H1 (cell line): ENCODE measurements at regions not wholly inside any gene's neighbourhood (a gene's known extent, or its start where the extent isn't known, plus 50 kb on each side); places are given as distances from the start of the nearest gene placed in this dataset.

Experiments used
- CTCF ChIA-PET: fragments of 300-600 bp; sonication (Branson Sonifier 250); formaldehyde crosslinking; loops from one replicate; lab custom pipeline; 2021; ENCODE audit not compliant: partially characterized antibody; lab: Charles Lee
- POLR2A ChIA-PET: fragments of 300-600 bp; sonication (Branson Sonifier 250); formaldehyde crosslinking; loops from one replicate; lab custom pipeline; 2021; ENCODE audit warnings: inconsistent platforms; ENCODE audit not compliant: partially characterized antibody; lab: Charles Lee
- DNase-seq, 2 experiments: peaks; one replicate each; pipeline versions ENCODE4 v3.0.0 to v3.0.0-alpha.2; 2010 to 2022; ENCODE audit warnings: low spot score in 2 of 2, low read depth in 1 of 2, mixed read lengths in 1 of 2
- FAIRE-seq: peaks from 2 replicates; lab custom pipeline; 2011; peaks lifted over from hg19 to GRCh38; lab: Jason Lieb, UNC
- H2AFZ ChIP-seq: 2 replicates; pipeline ENCODE4 v1.8.1; 2012; ENCODE audit warnings: low read length, inconsistent platforms
- H2AK5ac ChIP-seq: 2 replicates; pipeline ENCODE4 v1.6.1; 2013; ENCODE audit warnings: low read depth, low read length
- H2BK120ac ChIP-seq: replicated peaks from 2 replicates; pipeline ENCODE3; 2013; ENCODE audit warnings: low read depth, low read length, inconsistent platforms
- H2BK12ac ChIP-seq: 2 replicates; pipeline ENCODE4 v1.6.1; 2013; ENCODE audit warnings: low read depth, low read length
- H2BK15ac ChIP-seq: 2 replicates; pipeline ENCODE4 v1.6.1; 2013; ENCODE audit warnings: low read length
- H2BK20ac ChIP-seq: 2 replicates; pipeline ENCODE4 v1.6.1; 2013; ENCODE audit warnings: low read length
- H2BK5ac ChIP-seq: 2 replicates; pipeline ENCODE4 v1.6.1; 2013; ENCODE audit warnings: low read depth, low read length
- H3K14ac ChIP-seq: 2 replicates; pipeline ENCODE4 v1.6.1; 2013; ENCODE audit warnings: inconsistent platforms; ENCODE audit not compliant: insufficient read length
- H3K18ac ChIP-seq: 2 replicates; pipeline ENCODE4 v1.6.1; 2013; ENCODE audit warnings: low read length; ENCODE audit errors: extremely low read depth
- H3K23ac ChIP-seq: 2 replicates; pipeline ENCODE4 v1.6.1; 2013; ENCODE audit warnings: inconsistent platforms; ENCODE audit not compliant: insufficient read length
- H3K23me2 ChIP-seq: 2 replicates; pipeline ENCODE4 v1.6.1; 2013; ENCODE audit warnings: low read depth, low read length
- H3K27ac ChIP-seq: 2 replicates; pipeline ENCODE4 v1.6.1; 2011; ENCODE audit warnings: low read depth, low read length, inconsistent platforms
- H3K27me3 ChIP-seq, 4 experiments: replicated peaks in 1 of 4; 1 replicate in 1 of 4; 2 replicates in 3 of 4; pipeline versions ENCODE4 v1.6.1 to v1.8.1; 2011 to 2013; ENCODE audit warnings: low read length in 3 of 4, mild to moderate bottlenecking in 3 of 4, inconsistent platforms in 2 of 4, mixed read lengths in 2 of 4, moderate library complexity in 1 of 4; ENCODE audit not compliant: control insufficient read depth in 3 of 4, insufficient read depth in 3 of 4; ENCODE audit errors: extremely low read depth in 1 of 4
- H3K36me3 ChIP-seq, 4 experiments: 2 replicates each; pipeline versions ENCODE4 v1.6.1 to v1.8.1; 2011 to 2013; ENCODE audit warnings: mild to moderate bottlenecking in 4 of 4, low read length in 3 of 4, moderate library complexity in 2 of 4, control low read depth in 1 of 4, inconsistent platforms in 1 of 4; ENCODE audit not compliant: insufficient read depth in 4 of 4, control insufficient read depth in 2 of 4
- H3K4ac ChIP-seq: replicated peaks from 2 replicates; pipeline ENCODE3; 2013; ENCODE audit warnings: low read length, low read depth, mixed read lengths, inconsistent platforms; ENCODE audit not compliant: insufficient read length
- H3K4me1 ChIP-seq, 4 experiments: replicated peaks in 1 of 4; 1 replicate in 1 of 4; 2 replicates in 3 of 4; pipeline versions ENCODE4 v1.6.1 to v1.8.1; 2011 to 2013; ENCODE audit warnings: low read length in 3 of 4, inconsistent platforms in 2 of 4, mixed read lengths in 1 of 4; ENCODE audit not compliant: insufficient read depth in 4 of 4, control insufficient read depth in 3 of 4
- H3K4me2 ChIP-seq, 2 experiments: 2 replicates each; pipeline versions ENCODE4 v1.6.1 to v1.8.1; 2011 to 2013; ENCODE audit warnings: low read depth in 2 of 2, low read length in 2 of 2, control low read depth in 1 of 2, inconsistent platforms in 1 of 2, mild to moderate bottlenecking in 1 of 2; ENCODE audit not compliant: insufficient read depth in 1 of 2
- H3K4me3 ChIP-seq, 4 experiments: fragments of 200-600, 300-600 bp in 1 of 4; sonication (generic), shearing (Covaris generic), sonication (Bioruptor Twin) in 1 of 4; 2 replicates each; pipeline versions ENCODE4 v1.5.1 to v1.8.1; 2011 to 2016; ENCODE audit warnings: low read length in 4 of 4, low read depth in 3 of 4, control low read depth in 2 of 4, inconsistent platforms in 2 of 4, mild to moderate bottlenecking in 2 of 4, mixed read lengths in 1 of 4, moderate library complexity in 1 of 4; ENCODE audit not compliant: insufficient read depth in 2 of 4; ENCODE audit errors: extremely low read depth in 1 of 4
- H3K56ac ChIP-seq: replicated peaks from 2 replicates; pipeline ENCODE3; 2013; ENCODE audit warnings: low read depth, mild to moderate bottlenecking, mixed read lengths, low read length, inconsistent platforms; ENCODE audit not compliant: insufficient read length
- H3K79me1 ChIP-seq: 2 replicates; pipeline ENCODE4 v1.6.1; 2013; ENCODE audit warnings: low read depth, low read length, control low read depth
- H3K79me2 ChIP-seq, 2 experiments: 2 replicates each; pipeline versions ENCODE4 v1.6.1 to v1.8.1; 2012 to 2013; ENCODE audit warnings: low read length in 2 of 2, mild to moderate bottlenecking in 2 of 2, inconsistent platforms in 1 of 2; ENCODE audit not compliant: insufficient read depth in 2 of 2, control insufficient read depth in 1 of 2
- H3K9ac ChIP-seq, 4 experiments: replicated peaks in 1 of 4; 1 replicate in 1 of 4; 2 replicates in 3 of 4; pipeline versions ENCODE4 v1.6.1 to v1.8.1; 2011 to 2013; ENCODE audit warnings: low read depth in 3 of 4, low read length in 3 of 4, control low read depth in 2 of 4, mild to moderate bottlenecking in 2 of 4, moderate library complexity in 2 of 4, inconsistent platforms in 1 of 4; ENCODE audit errors: extremely low read depth in 1 of 4
- H3K9me3 ChIP-seq, 2 experiments: 2 replicates each; pipeline versions ENCODE4 v1.6.1 to v1.8.1; 2012 to 2013; ENCODE audit warnings: mild to moderate bottlenecking in 2 of 2, moderate library complexity in 2 of 2, control low read depth in 1 of 2, inconsistent platforms in 1 of 2, low read depth in 1 of 2, low read length in 1 of 2, mixed read lengths in 1 of 2; ENCODE audit not compliant: insufficient read depth in 2 of 2
- H4K20me1 ChIP-seq, 2 experiments: replicated peaks in 1 of 2; 2 replicates each; pipeline versions ENCODE3 to v1.8.1; 2011 to 2013; ENCODE audit warnings: inconsistent platforms in 2 of 2, low read length in 2 of 2, mild to moderate bottlenecking in 1 of 2; ENCODE audit not compliant: insufficient read depth in 2 of 2, control insufficient read depth in 1 of 2
- H4K5ac ChIP-seq: 2 replicates; pipeline ENCODE4 v1.6.1; 2013; ENCODE audit warnings: low read length, low read depth, mixed read lengths, inconsistent platforms; ENCODE audit not compliant: insufficient read length
- H4K8ac ChIP-seq: 2 replicates; pipeline ENCODE4 v1.8.0; 2013; ENCODE audit warnings: mild to moderate bottlenecking, moderate library complexity, low read length, inconsistent platforms; ENCODE audit not compliant: insufficient read depth; ENCODE audit errors: extremely low read depth
- H4K91ac ChIP-seq: replicated peaks from 2 replicates; pipeline ENCODE3; 2013; ENCODE audit warnings: low read length, mixed read lengths, inconsistent platforms; ENCODE audit not compliant: insufficient read length
- CEBPB ChIP-seq: IDR thresholded peaks from 2 replicates; pipeline ENCODE4 v1.6.1; 2012; ENCODE audit warnings: low read depth, low read length
- EZH2 ChIP-seq: fragments of 200-600 bp; sonication (generic); IDR thresholded peaks from 2 replicates; pipeline ENCODE4 v1.7.1; 2012; ENCODE audit warnings: low read depth, mild to moderate bottlenecking, moderate library complexity, low read length, inconsistent platforms; ENCODE audit not compliant: severe bottlenecking
- FOSL1 ChIP-seq: IDR thresholded peaks from 2 replicates; pipeline ENCODE4 v1.6.1; 2011; ENCODE audit warnings: mild to moderate bottlenecking, low read depth, low read length, moderate library complexity; ENCODE audit not compliant: insufficient read depth
- KDM4A ChIP-seq: IDR thresholded peaks from one replicate; pipeline ENCODE4 v1.7.1; 2012; ENCODE audit warnings: low read depth, mild to moderate bottlenecking, moderate library complexity, low read length, inconsistent platforms; ENCODE audit not compliant: severe bottlenecking
- KDM5A ChIP-seq: fragments of 200-600 bp; IDR thresholded peaks from 2 replicates; pipeline ENCODE4 v1.7.1; 2012; ENCODE audit warnings: mild to moderate bottlenecking, low read length, inconsistent platforms, mixed read lengths
- NANOG ChIP-seq: IDR thresholded peaks from 2 replicates; pipeline ENCODE4 v1.6.1; 2011; ENCODE audit warnings: low read length, low read depth, mild to moderate bottlenecking, inconsistent platforms; ENCODE audit not compliant: insufficient read depth, poor library complexity, severe bottlenecking
- POLR2A ChIP-seq, 2 experiments: IDR thresholded peaks; 1 replicate in 1 of 2; 2 replicates in 1 of 2; pipeline ENCODE4 v1.6.1; 2011; ENCODE audit warnings: low read depth in 2 of 2, low read length in 2 of 2, mild to moderate bottlenecking in 2 of 2; ENCODE audit errors: control extremely low read depth in 1 of 2
- RNF2 ChIP-seq: fragments of 200-900, 300-1000 bp; sonication (generic); IDR thresholded peaks from 2 replicates; pipeline ENCODE4 v1.7.1; 2016; ENCODE audit warnings: borderline replicate concordance, low read depth, mild to moderate bottlenecking, antibody characterized with exemption, low read length; ENCODE audit not compliant: poor library complexity, severe bottlenecking; ENCODE audit errors: missing control alignments
- RXRA ChIP-seq: IDR thresholded peaks from 2 replicates; pipeline ENCODE4 v1.6.1; 2011; ENCODE audit warnings: low read depth, mild to moderate bottlenecking, low read length, moderate library complexity; ENCODE audit not compliant: insufficient read depth
- SIRT6 ChIP-seq: IDR thresholded peaks from one replicate; pipeline ENCODE4 v1.7.1; 2012; ENCODE audit warnings: low read length, inconsistent platforms
- SP1 ChIP-seq: IDR thresholded peaks from 2 replicates; pipeline ENCODE4 v1.6.1; 2011; ENCODE audit warnings: low read depth, low read length
- TCF12 ChIP-seq: IDR thresholded peaks from 2 replicates; pipeline ENCODE4 v1.6.1; 2011; ENCODE audit warnings: low read depth, mild to moderate bottlenecking, low read length
- WGBS, 2 experiments: shearing (Covaris generic) in 1 of 2; methylation state at CpG; one replicate each; pipeline versions ENCODE4 v1.1.6 to v1.1.7; 2013 to 2015; ENCODE audit warnings: low lambda C conversion rate in 2 of 2, mixed read lengths in 2 of 2, inconsistent platforms in 1 of 2, low coverage in 1 of 2, missing lambda C conversion rate in 1 of 2; ENCODE audit not compliant: insufficient replicate concordance in 2 of 2, insufficient coverage in 1 of 2, insufficient read length in 1 of 2; ENCODE audit errors: extremely low coverage in 1 of 2, missing lambda C conversion rate in 1 of 2; 5-methylcytosine and 5-hydroxymethylcytosine counted together
- TF ChIP-seq, protein P1 (sequence below): IDR thresholded peaks from 2 replicates; pipeline ENCODE4 v1.6.1; 2011; ENCODE audit warnings: low read depth, mild to moderate bottlenecking, low read length; ENCODE audit not compliant: insufficient read depth

GRCh38 chr15:85960381-85960780, 119.3 kb upstream of the AGBL1 start:
- no peak overlapping the region for H3K18ac ChIP-seq
- no peaks in the 10 kb centered on the region for H4K20me1 ChIP-seq
- no peak overlapping the region for H2BK120ac ChIP-seq
- H3K27ac ChIP-seq, result no peak overlapping the region
- POLR2A ChIA-PET, result no interaction called here
- H3K23me2 ChIP-seq, result no peaks in the 10 kb centered on the region
- H3K36me3 ChIP-seq, result no peaks in the 10 kb centered on the region
- no peaks in the 10 kb centered on the region for H3K27me3 ChIP-seq
- no peak overlapping the region for H3K9ac ChIP-seq
- H3K4ac ChIP-seq, result no peak overlapping the region
- H4K91ac ChIP-seq, result no peak overlapping the region
- H3K14ac ChIP-seq, result no peak overlapping the region
- H3K56ac ChIP-seq, result no peak overlapping the region
- H2AK5ac ChIP-seq, result no peak overlapping the region
- no peak overlapping the region for H2BK20ac ChIP-seq
- TF ChIP-seq, protein P1, sequence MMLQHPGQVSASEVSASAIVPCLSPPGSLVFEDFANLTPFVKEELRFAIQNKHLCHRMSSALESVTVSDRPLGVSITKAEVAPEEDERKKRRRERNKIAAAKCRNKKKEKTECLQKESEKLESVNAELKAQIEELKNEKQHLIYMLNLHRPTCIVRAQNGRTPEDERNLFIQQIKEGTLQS, result no peak
- no peak for TF ChIP-seq KDM5A
- no peak for TF ChIP-seq KDM4A
- no peak for TF ChIP-seq EZH2
- TF ChIP-seq FOSL1, result no peak
- TF ChIP-seq POLR2A (IDR thresholded peaks at IDR 0.05; ENCODE audit: control extremely low read depth in 1 of 2, low read depth in 2 of 2, low read length in 2 of 2), result no peak
- no peak for TF ChIP-seq NANOG
- no peak for TF ChIP-seq RNF2
- no peak for TF ChIP-seq TCF12
- TF ChIP-seq CEBPB, result no peak
- TF ChIP-seq SP1, result no peak
- no peak for TF ChIP-seq RXRA
- no peak for TF ChIP-seq SIRT6
- TF ChIP-seq, all 59 proteins: peak for 0
- Histone ChIP-seq H4K5ac (no peak overlapping the region), H3K79me1 (no peaks in the 10 kb centered on the region), H4K8ac (no peak overlapping the region), H2BK15ac (no peak overlapping the region), H2AFZ (no peak overlapping the region), H2BK12ac (no peak overlapping the region), H2BK5ac (no peak overlapping the region), H3K79me2 (no peaks in the 10 kb centered on the region), H3K4me1 (no peaks in the 10 kb centered on the region), H3K4me3 (no peak overlapping the region), H3K23ac (no peak overlapping the region), H3K9me3 (no peaks in the 10 kb centered on the region), H3K4me2 (no peak overlapping the region)
- FAIRE-seq (no peak), DNase-seq (no peak)
- 86% methylated on average over 2 of the region's 2 CpGs; no CpG with 5 or more reads in 1 of the 2 experiments for WGBS, 2 experiments
- CTCF ChIA-PET, result interaction anchor here (1.0 to 1.7 kb wide), 2 partner anchors 10 to 155 kb away, joined by 3 read pairs; no protein-coding TSS in a partner anchor
